PC-9 (cell line): ENCODE measurements at regions not wholly inside any gene's neighbourhood (a gene's known extent, or its start where the extent isn't known, plus 50 kb on each side); places are given as distances from the start of the nearest gene placed in this dataset.

Experiments
- BruUV-seq: library from RNA; stranded (reverse); fragments of 400-500 nt; replicated peaks from 2 replicates; lab custom pipeline; 2021; lab: Mats Ljungman, UMichigan
- CTCF ChIA-PET: fragments of 300-600 bp; sonication (Branson Sonifier 250); formaldehyde crosslinking; loops from one replicate; lab custom pipeline; 2022; ENCODE audit warnings: antibody characterized with exemption; lab: Charles Lee
- POLR2A ChIA-PET: fragments of 300-600 bp; sonication (Branson Sonifier 250); formaldehyde crosslinking; loops from one replicate; lab custom pipeline; 2022; ENCODE audit warnings: antibody characterized with exemption; ENCODE audit not compliant: unreplicated experiment; lab: Charles Lee
- DNase-seq, 2 experiments: peaks; one replicate each; pipeline versions ENCODE4 v3.0.0 to v3.0.0-alpha.2; 2015 to 2022; ENCODE audit warnings: mixed read lengths in 1 of 2
- H2AFZ ChIP-seq: fragments of 200-600 bp; sonication (generic); 2 replicates; pipeline ENCODE4 v1.8.1; 2017; ENCODE audit warnings: antibody characterized with exemption
- H3F3A ChIP-seq: fragments of 200-600 bp; sonication (generic); 2 replicates; pipeline ENCODE4 v1.8.1; 2017; ENCODE audit warnings: antibody characterized with exemption, mild to moderate bottlenecking, low read depth; ENCODE audit not compliant: insufficient read depth
- H3K27ac ChIP-seq: fragments of 200-600 bp; sonication (generic); 2 replicates; pipeline ENCODE4 v1.6.1; 2016; ENCODE audit warnings: mixed run types
- H3K27me3 ChIP-seq: fragments of 200-600 bp; sonication (generic); 2 replicates; pipeline ENCODE4 v1.6.1; 2016; ENCODE audit warnings: low read depth, mixed run types; ENCODE audit not compliant: insufficient read depth
- H3K36me3 ChIP-seq: fragments of 200-600 bp; sonication (generic); 2 replicates; pipeline ENCODE4 v1.6.1; 2016; ENCODE audit warnings: low read depth, mixed run types
- H3K4me1 ChIP-seq: fragments of 200-600 bp; sonication (generic); replicated peaks from 2 replicates; pipeline ENCODE4 v1.6.1; 2016; ENCODE audit warnings: mixed run types; ENCODE audit not compliant: insufficient read depth
- H3K4me2 ChIP-seq: fragments of 200-600 bp; sonication (generic); 2 replicates; pipeline ENCODE4 v1.6.1; 2017; ENCODE audit warnings: mixed run types
- H3K4me3 ChIP-seq: fragments of 200-600 bp; sonication (generic); 2 replicates; pipeline ENCODE4 v1.6.1; 2016; ENCODE audit warnings: mixed run types
- H3K79me2 ChIP-seq: fragments of 200-600 bp; sonication (generic); 2 replicates; pipeline ENCODE4 v1.6.1; 2017; ENCODE audit warnings: low read depth, mixed run types
- H3K9me2 ChIP-seq: fragments of 200-600 bp; sonication (generic); 2 replicates; pipeline ENCODE4 v1.8.1; 2017; ENCODE audit warnings: mild to moderate bottlenecking; ENCODE audit not compliant: insufficient read depth
- H3K9me3 ChIP-seq: fragments of 200-600 bp; sonication (generic); 2 replicates; pipeline ENCODE4 v1.8.1; 2016; ENCODE audit warnings: low read depth; ENCODE audit not compliant: insufficient read depth
- H4K20me1 ChIP-seq: fragments of 200-600 bp; sonication (generic); 2 replicates; pipeline ENCODE4 v1.8.1; 2017; ENCODE audit not compliant: insufficient read depth
- EZH2 ChIP-seq: fragments of 200-600 bp; sonication (generic); IDR thresholded peaks from 2 replicates; pipeline ENCODE4 v1.8.0; 2017; ENCODE audit warnings: antibody characterized with exemption, low read depth
- intact Hi-C: fragments of 100-400 bp; cut with micrococcal nuclease; formaldehyde crosslinking; loops from one replicate; pipeline ENCODE4 v1.10.0; 2022; ENCODE audit not compliant: unreplicated experiment
- TF ChIP-seq, protein P1 (sequence below): fragments of 200-600 bp; sonication (generic); conservative IDR thresholded peaks from 2 replicates; pipeline ENCODE4 v1.6.1; 2017; ENCODE audit warnings: mixed run types, antibody characterized with exemption, mild to moderate bottlenecking, moderate library complexity

DNA sequence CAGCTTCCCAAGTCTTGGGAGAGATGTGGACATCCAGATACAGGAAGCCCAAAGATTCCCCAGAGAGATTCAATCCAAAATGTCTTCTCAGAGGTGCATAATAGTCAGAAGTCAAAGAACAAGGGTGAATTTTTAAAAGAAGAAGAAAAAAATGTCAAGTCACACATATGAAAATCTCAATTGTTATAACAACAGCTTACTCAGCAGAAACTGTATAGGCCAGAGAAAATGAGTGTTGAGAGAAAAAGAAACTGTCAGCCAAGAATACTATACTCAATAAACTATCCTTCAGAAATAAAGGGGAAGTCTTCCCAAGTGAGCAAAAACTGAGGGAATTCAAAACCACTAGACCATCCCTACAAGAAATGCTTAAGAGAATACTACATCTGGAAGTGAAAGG lies 612.9 kb upstream of the POU3F3 start:
- H3K9me2 ChIP-seq, result no peaks in the 10 kb centered on the region
- ChIA-PET POLR2A (no interaction called here), CTCF (no interaction called here)
- H4K20me1 ChIP-seq, result no peaks in the 10 kb centered on the region
- H3K9me3 ChIP-seq, result 0 out of 2 replicates have a peak, but pooled peaks cover 4% of the 10 kb centered on the region
- no peak overlapping the region for H2AFZ ChIP-seq
- DNase-seq, result no peak
- H3K27ac ChIP-seq, result no peak overlapping the region
- no TSS peak for BruUV-seq
- 0 out of 2 replicates have a peak, but pooled peaks cover under 1% of the 10 kb centered on the region for H3K27me3 ChIP-seq
- H3K4me1 ChIP-seq, result no peaks in the 10 kb centered on the region
- no peaks in the 10 kb centered on the region for H3K36me3 ChIP-seq
- H3F3A ChIP-seq, result no peaks in the 10 kb centered on the region
- H3K79me2 ChIP-seq, result no peaks in the 10 kb centered on the region
- TF ChIP-seq, protein P1, sequence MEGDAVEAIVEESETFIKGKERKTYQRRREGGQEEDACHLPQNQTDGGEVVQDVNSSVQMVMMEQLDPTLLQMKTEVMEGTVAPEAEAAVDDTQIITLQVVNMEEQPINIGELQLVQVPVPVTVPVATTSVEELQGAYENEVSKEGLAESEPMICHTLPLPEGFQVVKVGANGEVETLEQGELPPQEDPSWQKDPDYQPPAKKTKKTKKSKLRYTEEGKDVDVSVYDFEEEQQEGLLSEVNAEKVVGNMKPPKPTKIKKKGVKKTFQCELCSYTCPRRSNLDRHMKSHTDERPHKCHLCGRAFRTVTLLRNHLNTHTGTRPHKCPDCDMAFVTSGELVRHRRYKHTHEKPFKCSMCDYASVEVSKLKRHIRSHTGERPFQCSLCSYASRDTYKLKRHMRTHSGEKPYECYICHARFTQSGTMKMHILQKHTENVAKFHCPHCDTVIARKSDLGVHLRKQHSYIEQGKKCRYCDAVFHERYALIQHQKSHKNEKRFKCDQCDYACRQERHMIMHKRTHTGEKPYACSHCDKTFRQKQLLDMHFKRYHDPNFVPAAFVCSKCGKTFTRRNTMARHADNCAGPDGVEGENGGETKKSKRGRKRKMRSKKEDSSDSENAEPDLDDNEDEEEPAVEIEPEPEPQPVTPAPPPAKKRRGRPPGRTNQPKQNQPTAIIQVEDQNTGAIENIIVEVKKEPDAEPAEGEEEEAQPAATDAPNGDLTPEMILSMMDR, result no peak
- TF ChIP-seq EZH2, result no peak
- intact Hi-C loops, result no loop called here
- H3K4me3 ChIP-seq, result no peak overlapping the region
- H3K4me2 ChIP-seq, result no peak overlapping the region

DNA sequence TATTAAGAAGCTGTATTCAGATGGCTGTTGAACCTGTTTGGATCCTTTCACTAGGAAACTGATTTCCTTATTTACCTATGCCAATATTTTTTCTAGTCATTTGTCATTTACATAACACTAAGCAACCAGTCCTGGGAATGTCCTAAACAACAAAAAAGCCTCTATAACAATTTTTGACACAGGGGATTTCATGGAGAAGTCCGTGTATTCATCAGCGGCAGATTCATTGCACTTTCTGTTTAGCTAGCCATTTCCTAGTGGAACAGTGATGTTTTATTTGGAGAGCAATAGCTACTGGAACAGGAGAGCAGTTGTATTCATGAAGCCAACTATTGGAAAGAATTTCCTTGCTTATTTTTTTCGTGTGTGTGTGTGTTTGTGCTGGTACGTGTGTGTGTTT lies 604.3 kb upstream of the POU3F3 start:
- intact Hi-C loops, result no loop called here
- POLR2A ChIA-PET, result no interaction called here

DNA sequence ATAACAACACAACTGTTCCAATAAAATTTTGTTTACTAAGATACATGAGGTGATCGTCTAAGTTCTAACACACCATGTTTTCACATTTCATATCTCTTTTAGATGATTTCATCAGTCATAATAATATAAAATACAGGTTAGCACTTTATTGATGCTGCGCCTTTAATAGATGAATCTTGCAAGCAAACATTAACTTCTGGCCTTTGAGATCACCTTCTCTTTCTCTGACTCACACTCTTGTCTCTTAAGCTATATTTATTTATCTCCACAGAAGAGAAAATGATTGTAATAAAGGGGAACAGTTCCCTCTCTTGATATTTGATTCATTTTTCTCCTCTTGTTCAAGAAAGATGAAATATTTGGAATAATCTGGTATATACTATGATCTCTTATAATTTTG lies 603.3 kb upstream of the POU3F3 start:
- POLR2A ChIA-PET, result no interaction called here
- Histone ChIP-seq H2AFZ (no peak overlapping the region), H3K27me3 (no peaks in the 10 kb centered on the region), H3K36me3 (no peaks in the 10 kb centered on the region), H3K27ac (no peak overlapping the region), H3K4me3 (no peak overlapping the region), H3K4me2 (no peak overlapping the region), H3F3A (no peaks in the 10 kb centered on the region), H4K20me1 (no peaks in the 10 kb centered on the region), H3K9me2 (no peaks in the 10 kb centered on the region), H3K9me3 (no peaks in the 10 kb centered on the region), H3K4me1 (no peaks in the 10 kb centered on the region), H3K79me2 (no peaks in the 10 kb centered on the region)
- intact Hi-C loops, result no loop called here
- BruUV-seq, result no TSS peak
- TF ChIP-seq, protein P1, result no peak
- no peak for TF ChIP-seq EZH2
- CTCF ChIA-PET, result no interaction called here
- DNase-seq, result no peak

More for the DNA sequence above, 604.3 kb upstream of the POU3F3 start:
- CTCF ChIA-PET, result no interaction called here
- TF ChIP-seq, protein P1, result no peak
- no peak for TF ChIP-seq EZH2
- Histone ChIP-seq H3K9me3 (no peaks in the 10 kb centered on the region), H3K9me2 (no peaks in the 10 kb centered on the region), H3K36me3 (no peaks in the 10 kb centered on the region), H4K20me1 (no peaks in the 10 kb centered on the region), H3K79me2 (no peaks in the 10 kb centered on the region), H3K27me3 (no peaks in the 10 kb centered on the region), H3K4me3 (no peak overlapping the region), H3F3A (no peaks in the 10 kb centered on the region), H2AFZ (no peak overlapping the region), H3K4me2 (no peak overlapping the region), H3K27ac (no peak overlapping the region), H3K4me1 (no peaks in the 10 kb centered on the region)
- BruUV-seq, result no TSS peak
- DNase-seq, result no peak
